Testis (tissue), 2 donors: ENCODE measurements at regions not wholly inside any gene's neighbourhood (a gene's known extent, or its start where the extent isn't known, plus 50 kb on each side); places are given as distances from the start of the nearest gene placed in this dataset.

ENCODE experiments used
- DNase-seq: peaks from one replicate; pipeline ENCODE4 v3.0.0-alpha.2; 2019
- H3K27ac ChIP-seq, 2 donors: fragments of 200-600 bp; sonication (generic); one replicate each; pipeline ENCODE4 v1.5.1; 2019
- H3K27me3 ChIP-seq: fragments of 200-600 bp; sonication (generic); one replicate; pipeline ENCODE4 v1.5.1; 2019
- H3K36me3 ChIP-seq: fragments of 200-600 bp; sonication (generic); one replicate; pipeline ENCODE4 v1.5.1; 2017; ENCODE audit warnings: low read depth; ENCODE audit errors: missing control alignments
- H3K4me1 ChIP-seq: fragments of 200-600 bp; sonication (generic); one replicate; pipeline ENCODE4 v1.5.1; 2019
- H3K4me3 ChIP-seq, 2 donors: fragments of 200-600 bp; sonication (generic); one replicate each; pipeline ENCODE4 v1.5.1; 2017 to 2019
- H3K9me3 ChIP-seq: fragments of 200-600 bp; sonication (generic); one replicate; pipeline ENCODE4 v1.5.1; 2017
- CTCF ChIP-seq, 3 experiments: fragments of 450-650 bp in 2 of 3; fragments of 200-600 bp in 1 of 3; sonication (generic) in 1 of 3; IDR thresholded peaks; one replicate each; pipeline ENCODE4 v1.5.1; 2016 to 2019; ENCODE audit warnings: antibody characterized with exemption in 3 of 3, mild to moderate bottlenecking in 2 of 3, moderate library complexity in 1 of 3
- POLR2A ChIP-seq: fragments of 450-650 bp; IDR thresholded peaks from one replicate; pipeline ENCODE4 v1.6.1; 2017; ENCODE audit warnings: antibody characterized with exemption, mild to moderate bottlenecking, moderate library complexity
- WGBS, 2 donors: methylation state at CpG; one replicate each; pipeline ENCODE4 v1.1.5; 2018; 5-methylcytosine and 5-hydroxymethylcytosine counted together
- intact Hi-C: fragments of 100-400 bp; cut with DNase I; formaldehyde crosslinking; loops from one replicate; pipeline ENCODE4 v1.15.1; 2023; ENCODE audit warnings: low total_unique reads

GRCh38 chr9:682633-683508 lies 158.6 kb upstream of the DMRT1 start:
- no peak overlapping the region for H3K4me3 ChIP-seq
- H3K9me3 ChIP-seq: no peaks in the 10 kb centered on the region
- H3K36me3 ChIP-seq: no peaks in the 10 kb centered on the region
- H3K27ac ChIP-seq: no peak overlapping the region
- intact Hi-C loops: no loop called here
- DNase-seq: no peak
- peaks cover 8% of the 10 kb centered on the region for H3K4me1 ChIP-seq
- TF ChIP-seq CTCF (IDR thresholded peaks at IDR 0.05): no peak
- TF ChIP-seq POLR2A: no peak
- WGBS, 2 donors: 71 to 85% methylated on average over 12 of the region's 12 CpGs
- H3K27me3 ChIP-seq: no peaks in the 10 kb centered on the region

GRCh38 chr9:683509-684021 lies 157.9 kb upstream of the DMRT1 start:
- WGBS, 2 donors: 64 to 75% methylated on average over 2 of the region's 2 CpGs
- no peaks in the 10 kb centered on the region for H3K36me3 ChIP-seq
- H3K4me1 ChIP-seq: peaks cover 8% of the 10 kb centered on the region
- DNase-seq: no peak
- no peaks in the 10 kb centered on the region for H3K9me3 ChIP-seq
- no peaks in the 10 kb centered on the region for H3K27me3 ChIP-seq
- no peak overlapping the region for H3K4me3 ChIP-seq
- no peak for TF ChIP-seq CTCF (IDR thresholded peaks at IDR 0.05)
- TF ChIP-seq POLR2A: no peak
- intact Hi-C loops: no loop called here
- no peak overlapping the region for H3K27ac ChIP-seq

GRCh38 chr9:684054-684890 lies 157.2 kb upstream of the DMRT1 start:
- Histone ChIP-seq H3K4me3 (no peak overlapping the region), H3K4me1 (peaks cover 8% of the 10 kb centered on the region), H3K27me3 (no peaks in the 10 kb centered on the region), H3K9me3 (no peaks in the 10 kb centered on the region), H3K36me3 (no peaks in the 10 kb centered on the region), H3K27ac (peak overlapping the region in 1 of 2 donors; percentile 5)
- DNase-seq: no peak
- TF ChIP-seq POLR2A (no peak), CTCF (IDR thresholded peaks at IDR 0.05) (no peak)
- WGBS, 2 donors: 66 to 68% methylated on average over 9 of the region's 9 CpGs
- intact Hi-C loops: no loop called here

GRCh38 chr9:684941-685340 lies 156.6 kb upstream of the DMRT1 start:
- WGBS, 2 donors: 57 to 78% methylated on average over 4 of the region's 4 CpGs
- DNase-seq: no peak
- peak overlapping the region in 1 of 2 donors; percentile 7 for H3K27ac ChIP-seq
- H3K27me3 ChIP-seq: no peaks in the 10 kb centered on the region
- TF ChIP-seq CTCF (IDR thresholded peaks at IDR 0.05): no peak
- no peak for TF ChIP-seq POLR2A
- H3K36me3 ChIP-seq: no peaks in the 10 kb centered on the region
- H3K4me3 ChIP-seq: no peak overlapping the region
- intact Hi-C loops: no loop called here
- H3K9me3 ChIP-seq: no peaks in the 10 kb centered on the region
- H3K4me1 ChIP-seq: peaks cover 8% of the 10 kb centered on the region
